LNCAP (cell line): ENCODE measurements at regions not wholly inside any gene's neighbourhood (a gene's known extent, or its start where the extent isn't known, plus 50 kb on each side); places are given as distances from the start of the nearest gene placed in this dataset.

Source experiments
- CTCF ChIP-seq: fragments of 450-650 bp; IDR thresholded peaks from 2 replicates; pipeline ENCODE4 v1.5.1; 2017; ENCODE audit warnings: mild to moderate bottlenecking

- TF ChIP-seq CTCF, result no peak
These were observed 473.2 kb downstream of the LRFN5 start for GRCh38 chr14:42079911-42080310.

GRCh38 chr14:42078345-42078744 is 471.7 kb downstream of the LRFN5 start:
- TF ChIP-seq CTCF, result no peak

- TF ChIP-seq CTCF, result no peak
These were observed 463.4 kb downstream of the LRFN5 start for GRCh38 chr14:42070031-42070430.

- TF ChIP-seq CTCF, result no peak
These were observed 450.4 kb downstream of the LRFN5 start for GRCh38 chr14:42057111-42057510.

GRCh38 chr14:42047421-42048055 is 440.9 kb downstream of the LRFN5 start:
- no peak for TF ChIP-seq CTCF

GRCh38 chr14:42045383-42045782 is 438.7 kb downstream of the LRFN5 start:
- TF ChIP-seq CTCF, result no peak

GRCh38 chr14:42028607-42029006 is 421.9 kb downstream of the LRFN5 start:
- TF ChIP-seq CTCF, result no peak

- no peak for TF ChIP-seq CTCF
These were observed 420.6 kb downstream of the LRFN5 start for GRCh38 chr14:42027271-42027670.
